ENCODE measurements at regions not wholly inside any gene's neighbourhood (a gene's known extent, or its start where the extent isn't known, plus 50 kb on each side); places are given as distances from the start of the nearest gene placed in this dataset.
A peak's percentile ranks its signal among the peaks of the same experiment; 100 is the strongest.

- Histone ChIP-seq H4K20me1 (ENCODE audit: control insufficient read depth, extremely low read depth, insufficient read depth, low read length) (no peaks in the 10 kb centered on the region), H3K36me3 (ENCODE audit: control insufficient read depth in 2 of 2, extremely low read depth in 1 of 2, insufficient read depth in 2 of 2, low read length in 2 of 2) (no peaks in the 10 kb centered on the region), H3K4me3 (ENCODE audit: control insufficient read depth in 2 of 3, extremely low read depth in 1 of 3, insufficient read depth in 2 of 3, low read depth in 1 of 3, low read length in 3 of 3) (no peak overlapping the region), H3K9me1 (ENCODE audit: control insufficient read depth, extremely low read depth, insufficient read depth, low read length) (no peaks in the 10 kb centered on the region), H3K9ac (ENCODE audit: control insufficient read depth, extremely low read depth, insufficient read depth, low read length) (no peak overlapping the region), H3K4me1 (ENCODE audit: control insufficient read depth, extremely low read depth, insufficient read depth, low read length) (no peaks in the 10 kb centered on the region), H3K4me2 (ENCODE audit: control insufficient read depth, extremely low read depth, insufficient read depth, low read depth, low read length) (peak overlapping the region; percentile 24), H3K27ac (ENCODE audit: control insufficient read depth, insufficient read depth, low read length) (no peak overlapping the region), H3K27me3 (ENCODE audit: control insufficient read depth, extremely low read depth, insufficient read depth, low read length) (no peaks in the 10 kb centered on the region), H3K9me3 (ENCODE audit: control insufficient read depth, low read depth, low read length) (no peaks in the 10 kb centered on the region), H3K79me2 (ENCODE audit: control insufficient read depth, insufficient read depth, low read length) (no peaks in the 10 kb centered on the region), H2AFZ (ENCODE audit: control insufficient read depth, low read length) (no peak overlapping the region)
- TF ChIP-seq EZH2 (IDR thresholded peaks at IDR 0.05; ENCODE audit: low read length) (no peak), CTCF (optimal IDR thresholded peaks at IDR 0.05 in 1 of 3, IDR thresholded peaks at IDR 0.05 in 1 of 3, conservative IDR thresholded peaks at IDR 0.05 in 1 of 3; ENCODE audit: extremely low read depth in 1 of 3, insufficient read depth in 2 of 3, low read length in 3 of 3) (no peak)
- no peak for FAIRE-seq
- DNase-seq (ENCODE audit: low read depth, low spot score) = no peak
- dilution Hi-C loops (cut with MboI; ENCODE audit: extremely low pct_ligation_motif_present, low sequenced_read_pairs) = no loop called here
These were observed 908.3 kb upstream of the ANO3 start for GRCh38 chr11:25423436-25424199.

- H3K79me2 ChIP-seq (ENCODE audit: control insufficient read depth, insufficient read depth, low read length) = no peaks in the 10 kb centered on the region
- H3K36me3 ChIP-seq (ENCODE audit: control insufficient read depth in 2 of 2, extremely low read depth in 1 of 2, insufficient read depth in 2 of 2, low read length in 2 of 2) = no peaks in the 10 kb centered on the region
- H3K4me1 ChIP-seq (ENCODE audit: control insufficient read depth, extremely low read depth, insufficient read depth, low read length) = no peaks in the 10 kb centered on the region
- no peak overlapping the region for H3K27ac ChIP-seq (ENCODE audit: control insufficient read depth, insufficient read depth, low read length)
- dilution Hi-C loops (cut with MboI; ENCODE audit: extremely low pct_ligation_motif_present, low sequenced_read_pairs) = no loop called here
- no peak overlapping the region for H3K4me2 ChIP-seq (ENCODE audit: control insufficient read depth, extremely low read depth, insufficient read depth, low read depth, low read length)
- no peaks in the 10 kb centered on the region for H3K9me1 ChIP-seq (ENCODE audit: control insufficient read depth, extremely low read depth, insufficient read depth, low read length)
- no peaks in the 10 kb centered on the region for H3K9me3 ChIP-seq (ENCODE audit: control insufficient read depth, low read depth, low read length)
- TF ChIP-seq CTCF (optimal IDR thresholded peaks at IDR 0.05 in 1 of 3, IDR thresholded peaks at IDR 0.05 in 1 of 3, conservative IDR thresholded peaks at IDR 0.05 in 1 of 3; ENCODE audit: extremely low read depth in 1 of 3, insufficient read depth in 2 of 3, low read length in 3 of 3) = no peak
- no peak for TF ChIP-seq EZH2 (IDR thresholded peaks at IDR 0.05; ENCODE audit: low read length)
- FAIRE-seq (no peak), DNase-seq (ENCODE audit: low read depth, low spot score) (no peak)
- H3K4me3 ChIP-seq (ENCODE audit: control insufficient read depth in 2 of 3, extremely low read depth in 1 of 3, insufficient read depth in 2 of 3, low read depth in 1 of 3, low read length in 3 of 3) = no peak overlapping the region
- no peaks in the 10 kb centered on the region for H3K27me3 ChIP-seq (ENCODE audit: control insufficient read depth, extremely low read depth, insufficient read depth, low read length)
- no peak overlapping the region for H2AFZ ChIP-seq (ENCODE audit: control insufficient read depth, low read length)
- H4K20me1 ChIP-seq (ENCODE audit: control insufficient read depth, extremely low read depth, insufficient read depth, low read length) = no peaks in the 10 kb centered on the region
- H3K9ac ChIP-seq (ENCODE audit: control insufficient read depth, extremely low read depth, insufficient read depth, low read length) = no peak overlapping the region
These were observed 899.6 kb upstream of the ANO3 start for GRCh38 chr11:25432376-25432775.

All from keratinocyte (primary cell).